Keratinocyte (primary cell): ENCODE measurements at regions not wholly inside any gene's neighbourhood (a gene's known extent, or its start where the extent isn't known, plus 50 kb on each side); places are given as distances from the start of the nearest gene placed in this dataset.

Experiments
- DNase-seq: peaks from one replicate; pipeline ENCODE4 v3.0.0-alpha.2; 2011; ENCODE audit warnings: low read depth, missing footprints, low spot score
- FAIRE-seq: peaks from 2 replicates; lab custom pipeline; 2011; peaks lifted over from hg19 to GRCh38; lab: Jason Lieb, UNC
- H2AFZ ChIP-seq: 2 replicates; pipeline ENCODE4 v1.6.0; 2012; ENCODE audit warnings: low read length, control low read depth, inconsistent platforms; ENCODE audit not compliant: control insufficient read depth
- H3K27ac ChIP-seq: 2 replicates; pipeline ENCODE4 v1.5.1; 2011; ENCODE audit warnings: low read length; ENCODE audit not compliant: control insufficient read depth, insufficient read depth
- H3K27me3 ChIP-seq: 3 replicates; pipeline ENCODE4 v1.6.0; 2011; ENCODE audit warnings: low read length; ENCODE audit not compliant: control insufficient read depth, insufficient read depth; ENCODE audit errors: extremely low read depth
- H3K36me3 ChIP-seq, 2 experiments: 2 replicates in 1 of 2; 3 replicates in 1 of 2; pipeline ENCODE4 v1.5.1; 2011; ENCODE audit warnings: low read length in 2 of 2, mild to moderate bottlenecking in 1 of 2; ENCODE audit not compliant: control insufficient read depth in 2 of 2, insufficient read depth in 2 of 2; ENCODE audit errors: extremely low read depth in 1 of 2
- H3K4me1 ChIP-seq: 3 replicates; pipeline ENCODE4 v1.5.1; 2011; ENCODE audit warnings: low read length; ENCODE audit not compliant: control insufficient read depth, insufficient read depth; ENCODE audit errors: extremely low read depth
- H3K4me2 ChIP-seq: 3 replicates; pipeline ENCODE4 v1.6.0; 2011; ENCODE audit warnings: low read depth, low read length; ENCODE audit not compliant: control insufficient read depth, insufficient read depth; ENCODE audit errors: extremely low read depth
- H3K4me3 ChIP-seq, 3 experiments: fragments of 200-600 bp in 1 of 3; sonication (generic) in 1 of 3; 2 replicates in 2 of 3; 3 replicates in 1 of 3; pipeline ENCODE4 v1.5.1; 2011 to 2016; ENCODE audit warnings: low read length in 3 of 3, mild to moderate bottlenecking in 3 of 3, control low read depth in 2 of 3, inconsistent platforms in 1 of 3, low read depth in 1 of 3, mixed read lengths in 1 of 3, mixed run types in 1 of 3, moderate library complexity in 1 of 3; ENCODE audit not compliant: control insufficient read depth in 2 of 3, insufficient read depth in 2 of 3; ENCODE audit errors: extremely low read depth in 1 of 3
- H3K79me2 ChIP-seq: 2 replicates; pipeline ENCODE4 v1.6.0; 2012; ENCODE audit warnings: low read length; ENCODE audit not compliant: control insufficient read depth, insufficient read depth
- H3K9ac ChIP-seq: 3 replicates; pipeline ENCODE4 v1.6.0; 2011; ENCODE audit warnings: low read length; ENCODE audit not compliant: control insufficient read depth, insufficient read depth; ENCODE audit errors: extremely low read depth
- H3K9me1 ChIP-seq: 3 replicates; pipeline ENCODE4 v1.6.0; 2011; ENCODE audit warnings: low read length; ENCODE audit not compliant: control insufficient read depth, insufficient read depth; ENCODE audit errors: extremely low read depth
- H3K9me3 ChIP-seq: 2 replicates; pipeline ENCODE4 v1.5.1; 2012; ENCODE audit warnings: low read depth, low read length; ENCODE audit not compliant: control insufficient read depth
- H4K20me1 ChIP-seq: 3 replicates; pipeline ENCODE4 v1.6.0; 2011; ENCODE audit warnings: low read length; ENCODE audit not compliant: control insufficient read depth, insufficient read depth; ENCODE audit errors: extremely low read depth
- CTCF ChIP-seq, 3 experiments: IDR thresholded peaks in 1 of 3; conservative IDR thresholded peaks in 1 of 3; optimal IDR thresholded peaks in 1 of 3; 2 replicates in 2 of 3; 3 replicates in 1 of 3; pipeline versions ENCODE3 to v1.5.1; 2011; ENCODE audit warnings: low read length in 3 of 3, mild to moderate bottlenecking in 3 of 3, moderate library complexity in 2 of 3, control low read depth in 1 of 3, inconsistent platforms in 1 of 3; ENCODE audit not compliant: insufficient read depth in 2 of 3; ENCODE audit errors: extremely low read depth in 1 of 3
- EZH2 ChIP-seq: IDR thresholded peaks from one replicate; pipeline ENCODE4 v1.6.1; 2012; ENCODE audit warnings: inconsistent platforms, mild to moderate bottlenecking, low read length, moderate library complexity
- dilution Hi-C: fragments of 300-500 bp; cut with MboI; formaldehyde crosslinking; loops from one replicate; pipeline ENCODE4 v1.7.0; 2020; ENCODE audit warnings: low sequenced_read_pairs; ENCODE audit not compliant: extremely low pct_ligation_motif_present

- Histone ChIP-seq H3K4me2 (no peak overlapping the region), H3K9me1 (no peaks in the 10 kb centered on the region), H3K4me3 (no peak overlapping the region), H3K36me3 (no peaks in the 10 kb centered on the region), H3K27ac (no peak overlapping the region), H3K27me3 (peaks cover 23% of the 10 kb centered on the region), H3K4me1 (no peaks in the 10 kb centered on the region), H3K79me2 (no peaks in the 10 kb centered on the region), H4K20me1 (no peaks in the 10 kb centered on the region), H3K9ac (no peak overlapping the region), H2AFZ (peak overlapping the region; percentile 0), H3K9me3 (no peaks in the 10 kb centered on the region)
- DNase-seq (no peak), FAIRE-seq (no peak)
- TF ChIP-seq CTCF (optimal IDR thresholded peaks at IDR 0.05 in 1 of 3, IDR thresholded peaks at IDR 0.05 in 1 of 3, conservative IDR thresholded peaks at IDR 0.05 in 1 of 3; ENCODE audit: extremely low read depth in 1 of 3, insufficient read depth in 2 of 3, low read length in 3 of 3) (no peak), EZH2 (no peak)
- dilution Hi-C loops = no loop called here
Measured at GRCh38 chr20:17874271-17875105, 94.1 kb downstream of the SNX5 start.

- no peaks in the 10 kb centered on the region for H3K9me3 ChIP-seq
- H3K4me3 ChIP-seq = no peak overlapping the region
- no peaks in the 10 kb centered on the region for H4K20me1 ChIP-seq
- FAIRE-seq (no peak), DNase-seq (no peak)
- no peaks in the 10 kb centered on the region for H3K79me2 ChIP-seq
- H3K36me3 ChIP-seq = no peaks in the 10 kb centered on the region
- H3K4me1 ChIP-seq = no peaks in the 10 kb centered on the region
- H3K9me1 ChIP-seq = no peaks in the 10 kb centered on the region
- no peak overlapping the region for H3K9ac ChIP-seq
- dilution Hi-C loops = no loop called here
- H3K27ac ChIP-seq = no peak overlapping the region
- H2AFZ ChIP-seq = peak overlapping the region; percentile 0
- no peak for TF ChIP-seq CTCF (optimal IDR thresholded peaks at IDR 0.05 in 1 of 3, IDR thresholded peaks at IDR 0.05 in 1 of 3, conservative IDR thresholded peaks at IDR 0.05 in 1 of 3; ENCODE audit: extremely low read depth in 1 of 3, insufficient read depth in 2 of 3, low read length in 3 of 3)
- TF ChIP-seq EZH2 = no peak
- peaks cover 28% of the 10 kb centered on the region for H3K27me3 ChIP-seq
- no peak overlapping the region for H3K4me2 ChIP-seq
Measured at GRCh38 chr20:17873410-17874270, 95.0 kb downstream of the SNX5 start.
